ENCODE measurements at regions not wholly inside any gene's neighbourhood (a gene's known extent, or its start where the extent isn't known, plus 50 kb on each side); places are given as distances from the start of the nearest gene placed in this dataset.

DNA sequence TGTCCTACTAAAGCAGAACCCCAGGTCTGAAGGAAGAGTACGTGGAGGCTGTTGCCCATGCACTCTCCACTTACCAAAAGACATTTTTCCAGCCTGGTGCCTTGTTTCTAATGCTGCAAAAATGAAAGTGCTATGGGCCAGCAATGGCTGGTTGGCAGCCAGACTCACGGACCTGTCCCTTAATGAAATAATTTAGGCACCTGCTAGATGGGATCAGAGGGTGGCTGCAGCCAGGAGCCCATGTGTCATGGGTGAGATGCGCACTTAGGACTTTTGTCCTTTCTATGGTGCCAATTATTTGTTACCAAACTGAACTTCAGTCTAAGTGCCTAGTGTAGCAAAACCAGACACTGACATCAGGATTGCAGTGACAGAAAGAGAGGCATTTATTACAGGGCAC, 276.3 kb downstream of the YTHDC2 start:
- Histone ChIP-seq H3K79me2 (ENCODE audit: control insufficient read depth, insufficient read depth, low read length, unreplicated experiment) (no peaks in the 10 kb centered on the region), H3K36me3 (ENCODE audit: insufficient read depth, low read length) (no peaks in the 10 kb centered on the region), H3K4me3 (ENCODE audit: low read depth, low read length) (no peak overlapping the region), H3K27me3 (ENCODE audit: insufficient read depth, low read length) (no peaks in the 10 kb centered on the region), H3K27ac (ENCODE audit: low read depth, low read length) (no peak overlapping the region), H2AFZ (ENCODE audit: low read length, unreplicated experiment) (no peak overlapping the region), H3K4me1 (ENCODE audit: control insufficient read depth, insufficient read depth, low read length, unreplicated experiment) (no peaks in the 10 kb centered on the region)

DNA sequence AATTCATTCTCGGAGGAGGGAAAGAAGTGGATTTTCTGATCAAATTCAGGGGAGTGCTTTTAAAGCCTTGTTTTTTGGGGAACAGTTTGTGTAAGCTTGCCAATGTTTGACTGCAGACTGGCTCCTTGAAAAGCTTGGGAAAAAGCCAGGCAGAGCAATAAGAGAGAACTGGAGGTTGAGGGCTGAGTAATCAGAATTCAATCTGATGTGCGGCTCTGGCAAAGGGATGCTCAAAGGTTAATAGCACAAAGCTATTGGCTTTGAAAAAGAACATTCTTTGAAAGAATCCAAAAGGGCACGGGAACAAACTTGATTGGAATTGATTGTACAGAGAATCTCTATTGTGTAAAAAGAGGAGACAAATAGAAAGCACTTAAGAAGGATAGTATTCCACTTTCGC, 279.3 kb downstream of the YTHDC2 start:
- H3K4me3 ChIP-seq (ENCODE audit: low read depth, low read length): no peak overlapping the region
- H3K27ac ChIP-seq (ENCODE audit: low read depth, low read length): no peak overlapping the region
- H2AFZ ChIP-seq (ENCODE audit: low read length, unreplicated experiment): no peak overlapping the region
- H3K36me3 ChIP-seq (ENCODE audit: insufficient read depth, low read length): no peaks in the 10 kb centered on the region
- no peaks in the 10 kb centered on the region for H3K79me2 ChIP-seq (ENCODE audit: control insufficient read depth, insufficient read depth, low read length, unreplicated experiment)
- H3K4me1 ChIP-seq (ENCODE audit: control insufficient read depth, insufficient read depth, low read length, unreplicated experiment): no peaks in the 10 kb centered on the region
- no peaks in the 10 kb centered on the region for H3K27me3 ChIP-seq (ENCODE audit: insufficient read depth, low read length)

DNA sequence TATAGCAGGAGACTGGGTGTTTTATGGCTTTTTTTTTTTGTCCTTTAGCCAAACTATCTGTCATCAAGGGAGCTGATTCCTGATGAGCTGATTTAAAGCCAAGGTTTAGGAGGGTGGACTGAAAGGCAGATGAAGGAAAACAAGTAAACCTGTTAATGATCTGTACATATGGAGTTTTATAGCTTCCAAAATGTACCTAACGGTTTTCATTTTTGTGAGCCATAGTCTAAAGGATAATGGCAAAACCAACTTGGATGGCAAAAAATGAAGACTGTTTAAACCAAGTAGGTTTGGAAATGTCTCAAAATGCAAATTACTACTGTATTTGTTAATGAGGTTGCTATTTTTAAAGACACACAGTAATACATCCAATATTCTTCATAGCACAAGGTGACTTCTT, 281.5 kb downstream of the YTHDC2 start:
- Histone ChIP-seq H3K4me1 (ENCODE audit: control insufficient read depth, insufficient read depth, low read length, unreplicated experiment) (no peaks in the 10 kb centered on the region), H3K27ac (ENCODE audit: low read depth, low read length) (no peak overlapping the region), H3K4me3 (ENCODE audit: low read depth, low read length) (no peak overlapping the region), H3K36me3 (ENCODE audit: insufficient read depth, low read length) (no peaks in the 10 kb centered on the region), H3K27me3 (ENCODE audit: insufficient read depth, low read length) (no peaks in the 10 kb centered on the region), H3K79me2 (ENCODE audit: control insufficient read depth, insufficient read depth, low read length, unreplicated experiment) (no peaks in the 10 kb centered on the region), H2AFZ (ENCODE audit: low read length, unreplicated experiment) (no peak overlapping the region)

DNA sequence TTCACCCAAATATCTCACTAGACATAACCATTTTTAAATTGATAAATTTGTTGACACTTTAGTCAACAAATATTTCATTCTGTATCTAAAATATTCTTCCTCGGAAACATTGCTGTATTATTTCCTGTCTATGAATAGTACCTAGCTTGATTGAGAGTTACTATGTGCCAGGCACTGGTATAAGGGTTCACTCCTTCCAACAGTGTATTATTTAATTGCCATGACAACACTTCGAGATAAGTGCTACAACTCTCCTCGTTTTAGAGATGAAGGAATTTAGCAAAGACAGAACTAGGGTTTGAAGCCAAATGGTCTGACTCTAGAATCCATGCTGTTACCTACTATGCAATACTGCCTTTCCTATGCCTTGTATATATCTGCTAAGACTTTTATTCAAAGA, 287.2 kb downstream of the YTHDC2 start:
- H3K4me1 ChIP-seq (ENCODE audit: control insufficient read depth, insufficient read depth, low read length, unreplicated experiment): no peaks in the 10 kb centered on the region
- H3K36me3 ChIP-seq (ENCODE audit: insufficient read depth, low read length): no peaks in the 10 kb centered on the region
- H3K27me3 ChIP-seq (ENCODE audit: insufficient read depth, low read length): no peaks in the 10 kb centered on the region

DNA sequence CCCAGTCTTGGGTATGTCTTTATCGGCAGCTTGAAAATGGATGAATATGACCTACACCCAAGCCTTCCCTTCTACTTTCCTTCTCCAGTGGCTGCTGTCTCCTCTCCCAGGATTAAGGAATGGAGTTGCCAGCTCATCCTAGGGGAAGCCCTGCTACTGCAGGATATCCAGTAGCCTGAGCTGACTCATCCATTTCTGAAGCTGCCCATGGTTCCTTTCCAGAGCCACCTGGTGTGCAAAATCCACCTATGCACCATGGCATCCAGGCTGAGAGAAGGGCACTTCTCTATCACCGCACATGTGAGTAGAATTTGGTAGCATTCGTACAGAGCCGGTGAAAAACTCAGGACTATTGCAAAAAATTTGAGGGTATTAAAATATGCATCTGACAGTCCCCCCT, 290.8 kb downstream of the YTHDC2 start:
- H3K79me2 ChIP-seq (ENCODE audit: control insufficient read depth, insufficient read depth, low read length, unreplicated experiment): no peaks in the 10 kb centered on the region
- no peaks in the 10 kb centered on the region for H3K27me3 ChIP-seq (ENCODE audit: insufficient read depth, low read length)
- no peak overlapping the region for H2AFZ ChIP-seq (ENCODE audit: low read length, unreplicated experiment)
- no peak overlapping the region for H3K27ac ChIP-seq (ENCODE audit: low read depth, low read length)
- H3K4me1 ChIP-seq (ENCODE audit: control insufficient read depth, insufficient read depth, low read length, unreplicated experiment): no peaks in the 10 kb centered on the region
- H3K36me3 ChIP-seq (ENCODE audit: insufficient read depth, low read length): no peaks in the 10 kb centered on the region
- H3K4me3 ChIP-seq (ENCODE audit: low read depth, low read length): no peak overlapping the region

More for the DNA sequence above, 287.2 kb downstream of the YTHDC2 start:
- no peak overlapping the region for H3K4me3 ChIP-seq (ENCODE audit: low read depth, low read length)
- no peak overlapping the region for H2AFZ ChIP-seq (ENCODE audit: low read length, unreplicated experiment)
- H3K27ac ChIP-seq (ENCODE audit: low read depth, low read length): no peak overlapping the region
- H3K79me2 ChIP-seq (ENCODE audit: control insufficient read depth, insufficient read depth, low read length, unreplicated experiment): no peaks in the 10 kb centered on the region

DNA sequence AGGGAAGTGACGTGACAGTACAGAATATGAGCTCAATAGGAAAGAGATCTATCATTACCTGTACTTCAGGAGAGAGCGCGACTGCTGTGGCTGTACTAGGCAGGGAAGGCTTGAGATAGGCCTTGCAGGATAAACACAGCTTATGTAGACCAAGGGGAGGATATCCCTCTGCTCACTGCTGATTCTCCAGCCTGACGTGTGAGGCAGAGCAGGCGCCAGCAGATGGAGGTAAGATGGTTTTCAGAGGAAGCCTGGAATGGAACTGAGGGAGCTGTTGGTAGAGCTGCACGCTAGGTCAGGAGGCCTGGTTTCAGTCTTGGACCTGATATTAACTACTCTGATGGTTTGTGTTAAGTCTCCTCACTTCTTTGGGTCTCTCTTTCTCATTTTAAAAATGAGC, 291.4 kb downstream of the YTHDC2 start:
- no peak overlapping the region for H3K4me3 ChIP-seq (ENCODE audit: low read depth, low read length)
- no peak overlapping the region for H2AFZ ChIP-seq (ENCODE audit: low read length, unreplicated experiment)

DNA sequence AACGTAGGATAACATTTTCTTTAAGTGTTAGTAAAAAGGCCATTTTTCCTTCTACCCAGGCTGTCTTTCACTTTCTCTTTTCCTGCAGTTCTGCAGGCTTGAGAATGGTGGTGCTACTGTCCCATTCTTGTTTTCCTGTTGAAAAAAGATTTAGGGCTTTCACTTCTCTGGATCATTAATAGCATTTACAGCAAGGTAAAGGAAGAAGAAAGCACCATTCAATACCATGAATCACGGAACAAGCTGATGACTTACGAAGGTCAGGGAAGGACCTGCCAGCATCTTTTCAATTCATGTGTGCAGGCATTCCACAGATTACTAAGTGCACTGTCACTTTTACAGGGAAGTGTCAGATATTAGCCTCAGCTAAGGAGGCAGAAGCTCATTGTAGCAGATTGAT, 292.8 kb downstream of the YTHDC2 start:
- Histone ChIP-seq H3K4me3 (ENCODE audit: low read depth, low read length) (no peak overlapping the region), H2AFZ (ENCODE audit: low read length, unreplicated experiment) (no peak overlapping the region)

More for the DNA sequence above, 291.4 kb downstream of the YTHDC2 start:
- Histone ChIP-seq H3K4me1 (ENCODE audit: control insufficient read depth, insufficient read depth, low read length, unreplicated experiment) (no peaks in the 10 kb centered on the region), H3K79me2 (ENCODE audit: control insufficient read depth, insufficient read depth, low read length, unreplicated experiment) (no peaks in the 10 kb centered on the region), H3K27me3 (ENCODE audit: insufficient read depth, low read length) (0 out of 2 replicates have a peak, but pooled peaks cover 3% of the 10 kb centered on the region), H3K27ac (ENCODE audit: low read depth, low read length) (no peak overlapping the region), H3K36me3 (ENCODE audit: insufficient read depth, low read length) (no peaks in the 10 kb centered on the region)

DNA sequence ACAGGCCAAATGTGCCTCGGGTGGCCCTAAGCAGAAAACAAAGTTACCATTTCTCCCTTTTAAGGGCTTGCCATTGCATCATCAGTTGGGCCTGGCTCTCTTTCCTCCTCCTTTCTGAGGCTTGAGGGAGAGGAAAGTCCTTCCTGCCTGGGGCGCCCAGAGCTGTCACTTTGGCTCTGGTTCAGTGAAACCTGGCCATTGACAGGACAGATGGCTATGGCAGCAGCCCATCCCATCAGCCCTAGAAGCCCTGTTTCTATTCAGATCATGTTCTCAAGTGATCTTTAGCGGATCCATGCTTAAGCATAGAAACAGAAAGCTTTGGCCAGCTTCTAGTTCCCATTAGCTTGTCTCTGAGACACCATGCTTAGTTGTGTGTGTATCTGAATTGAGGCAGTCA, 293.4 kb downstream of the YTHDC2 start:
- no peaks in the 10 kb centered on the region for H3K36me3 ChIP-seq (ENCODE audit: insufficient read depth, low read length)
- H2AFZ ChIP-seq (ENCODE audit: low read length, unreplicated experiment): no peak overlapping the region
- H3K27ac ChIP-seq (ENCODE audit: low read depth, low read length): no peak overlapping the region
- H3K27me3 ChIP-seq (ENCODE audit: insufficient read depth, low read length): 0 out of 2 replicates have a peak, but pooled peaks cover 3% of the 10 kb centered on the region
- H3K4me1 ChIP-seq (ENCODE audit: control insufficient read depth, insufficient read depth, low read length, unreplicated experiment): no peaks in the 10 kb centered on the region
- no peak overlapping the region for H3K4me3 ChIP-seq (ENCODE audit: low read depth, low read length)
- no peaks in the 10 kb centered on the region for H3K79me2 ChIP-seq (ENCODE audit: control insufficient read depth, insufficient read depth, low read length, unreplicated experiment)

More for the DNA sequence above, 292.8 kb downstream of the YTHDC2 start:
- no peaks in the 10 kb centered on the region for H3K36me3 ChIP-seq (ENCODE audit: insufficient read depth, low read length)
- no peaks in the 10 kb centered on the region for H3K4me1 ChIP-seq (ENCODE audit: control insufficient read depth, insufficient read depth, low read length, unreplicated experiment)
- no peaks in the 10 kb centered on the region for H3K79me2 ChIP-seq (ENCODE audit: control insufficient read depth, insufficient read depth, low read length, unreplicated experiment)
- H3K27me3 ChIP-seq (ENCODE audit: insufficient read depth, low read length): 0 out of 2 replicates have a peak, but pooled peaks cover 3% of the 10 kb centered on the region
- H3K27ac ChIP-seq (ENCODE audit: low read depth, low read length): no peak overlapping the region

DNA sequence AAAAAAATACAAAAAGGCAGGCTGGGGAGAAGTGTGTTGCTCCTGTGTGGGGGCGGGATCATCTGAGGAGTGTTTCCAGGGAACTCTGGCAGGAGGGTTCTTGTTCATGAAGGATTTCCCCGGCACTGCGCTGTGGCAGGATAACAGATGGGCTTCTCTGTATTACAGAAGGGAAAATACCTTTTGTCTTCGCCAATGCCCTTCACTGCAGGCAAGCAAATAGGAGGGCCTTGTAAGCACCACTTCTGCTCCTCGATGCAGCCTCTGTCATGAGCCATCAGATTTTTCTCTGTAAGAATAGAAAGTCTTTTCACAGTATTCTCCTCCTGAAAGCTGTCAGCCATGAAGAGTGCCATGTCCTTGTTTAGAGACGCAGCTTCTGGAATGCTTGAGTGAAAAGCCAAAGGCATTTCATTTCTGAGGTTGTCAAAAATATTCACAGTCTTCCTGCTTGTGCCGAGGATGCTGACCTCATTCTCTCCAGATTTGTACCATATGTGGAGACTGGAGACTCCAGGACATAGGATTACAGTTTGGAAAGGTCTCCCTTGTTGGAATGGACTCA, 294.0 kb downstream of the YTHDC2 start:
- Histone ChIP-seq H3K27ac (ENCODE audit: low read depth, low read length) (no peak overlapping the region), H3K4me1 (ENCODE audit: control insufficient read depth, insufficient read depth, low read length, unreplicated experiment) (no peaks in the 10 kb centered on the region), H3K4me3 (ENCODE audit: low read depth, low read length) (no peak overlapping the region), H3K27me3 (ENCODE audit: insufficient read depth, low read length) (0 out of 2 replicates have a peak, but pooled peaks cover 3% of the 10 kb centered on the region), H3K79me2 (ENCODE audit: control insufficient read depth, insufficient read depth, low read length, unreplicated experiment) (no peaks in the 10 kb centered on the region), H3K36me3 (ENCODE audit: insufficient read depth, low read length) (no peaks in the 10 kb centered on the region), H2AFZ (ENCODE audit: low read length, unreplicated experiment) (no peak overlapping the region)

DNA sequence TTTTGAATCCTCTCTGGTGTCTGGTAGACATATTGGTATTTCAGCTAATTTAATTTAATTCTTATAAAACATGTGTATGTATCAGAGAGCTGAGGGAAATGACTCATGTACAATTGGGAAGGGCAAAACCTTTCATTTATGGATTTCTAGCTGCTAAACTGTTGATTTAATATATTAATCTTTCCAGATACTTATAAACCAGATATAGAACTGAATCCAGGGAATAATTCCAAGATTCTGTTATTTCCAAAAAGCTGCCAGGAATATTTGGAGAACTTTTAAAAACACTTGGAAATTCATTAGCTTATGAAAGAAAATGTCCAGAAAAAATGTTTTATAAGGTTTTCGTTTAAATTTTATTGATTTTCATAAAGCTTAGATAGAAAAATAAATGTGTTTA, 295.5 kb downstream of the YTHDC2 start:
- Histone ChIP-seq H3K27me3 (ENCODE audit: insufficient read depth, low read length) (0 out of 2 replicates have a peak, but pooled peaks cover 3% of the 10 kb centered on the region), H3K4me3 (ENCODE audit: low read depth, low read length) (no peak overlapping the region), H3K4me1 (ENCODE audit: control insufficient read depth, insufficient read depth, low read length, unreplicated experiment) (no peaks in the 10 kb centered on the region), H3K36me3 (ENCODE audit: insufficient read depth, low read length) (no peaks in the 10 kb centered on the region), H3K27ac (ENCODE audit: low read depth, low read length) (no peak overlapping the region), H2AFZ (ENCODE audit: low read length, unreplicated experiment) (no peak overlapping the region), H3K79me2 (ENCODE audit: control insufficient read depth, insufficient read depth, low read length, unreplicated experiment) (no peaks in the 10 kb centered on the region)

DNA sequence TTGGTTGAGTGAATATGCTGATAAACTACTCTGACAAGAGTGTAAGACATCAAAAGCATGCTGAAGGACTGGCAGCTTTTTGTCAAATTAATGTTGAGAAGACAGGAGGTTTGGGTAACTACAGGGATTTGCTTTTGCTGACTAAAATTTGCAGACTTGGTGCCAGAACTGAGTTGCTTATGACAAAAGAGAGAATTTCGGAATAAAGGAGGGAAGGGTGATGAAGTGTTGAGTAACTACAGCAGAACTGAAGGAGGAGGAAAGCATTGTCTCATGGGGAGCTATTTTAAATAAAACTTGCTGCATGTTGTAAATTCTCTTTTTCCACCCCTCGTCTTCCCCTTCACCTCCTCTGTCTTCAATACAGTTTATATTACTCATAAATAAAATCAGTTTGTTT, 296.1 kb downstream of the YTHDC2 start:
- Histone ChIP-seq H3K79me2 (ENCODE audit: control insufficient read depth, insufficient read depth, low read length, unreplicated experiment) (no peaks in the 10 kb centered on the region), H3K27ac (ENCODE audit: low read depth, low read length) (no peak overlapping the region), H3K4me3 (ENCODE audit: low read depth, low read length) (no peak overlapping the region), H3K4me1 (ENCODE audit: control insufficient read depth, insufficient read depth, low read length, unreplicated experiment) (no peaks in the 10 kb centered on the region), H3K36me3 (ENCODE audit: insufficient read depth, low read length) (no peaks in the 10 kb centered on the region), H3K27me3 (ENCODE audit: insufficient read depth, low read length) (0 out of 2 replicates have a peak, but pooled peaks cover 3% of the 10 kb centered on the region), H2AFZ (ENCODE audit: low read length, unreplicated experiment) (no peak overlapping the region)
